GM23338 (cell line): ENCODE measurements at regions not wholly inside any gene's neighbourhood (a gene's known extent, or its start where the extent isn't known, plus 50 kb on each side); places are given as distances from the start of the nearest gene placed in this dataset.

Experiments
- ATAC-seq: fragments of 200-7000 bp; cut with Tn5 transposase; 3 replicates; pipeline ENCODE4 v1.9.1; 2020
- DNase-seq: peaks from one replicate; pipeline ENCODE4 v3.0.0-alpha.2; 2015; ENCODE audit warnings: low spot score
- H2AFZ ChIP-seq: fragments of 200-600 bp; sonication (generic); 2 replicates; pipeline ENCODE4 v1.8.0; 2016; ENCODE audit warnings: antibody characterized with exemption, mild to moderate bottlenecking, moderate library complexity
- H3F3A ChIP-seq: fragments of 200-600 bp; sonication (generic); replicated peaks from 2 replicates; pipeline ENCODE4 v1.8.0; 2017; ENCODE audit warnings: antibody characterized with exemption, mixed run types, low read depth
- H3K27ac ChIP-seq: fragments of 200-600 bp; sonication (generic); 2 replicates; pipeline ENCODE4 v1.6.1; 2016; ENCODE audit warnings: low read depth
- H3K27me3 ChIP-seq: fragments of 200-600 bp; sonication (generic); 2 replicates; pipeline ENCODE4 v1.8.0; 2016; ENCODE audit warnings: mild to moderate bottlenecking, mixed run types, moderate library complexity; ENCODE audit not compliant: insufficient read depth
- H3K36me3 ChIP-seq: fragments of 200-600 bp; sonication (generic); 2 replicates; pipeline ENCODE4 v1.8.0; 2016; ENCODE audit warnings: mild to moderate bottlenecking; ENCODE audit not compliant: insufficient read depth
- H3K4me1 ChIP-seq: fragments of 200-600 bp; sonication (generic); 2 replicates; pipeline ENCODE4 v1.8.0; 2016; ENCODE audit warnings: mild to moderate bottlenecking, moderate library complexity; ENCODE audit not compliant: insufficient read depth
- H3K4me2 ChIP-seq: fragments of 200-600 bp; sonication (generic); 2 replicates; pipeline ENCODE4 v1.7.1; 2017; ENCODE audit warnings: mixed run types
- H3K4me3 ChIP-seq: fragments of 200-600 bp; sonication (generic); 2 replicates; pipeline ENCODE4 v1.6.1; 2016; ENCODE audit warnings: mixed run types
- H3K79me2 ChIP-seq: fragments of 200-600 bp; sonication (generic); replicated peaks from 2 replicates; pipeline ENCODE4 v1.8.0; 2017; ENCODE audit warnings: mild to moderate bottlenecking; ENCODE audit not compliant: insufficient read depth
- H3K9me2 ChIP-seq: fragments of 200-600 bp; sonication (generic); 2 replicates; pipeline ENCODE4 v1.8.0; 2017; ENCODE audit not compliant: insufficient read depth
- H4K20me1 ChIP-seq: fragments of 200-600 bp; sonication (generic); replicated peaks from 2 replicates; pipeline ENCODE4 v1.8.0; 2017; ENCODE audit warnings: mild to moderate bottlenecking; ENCODE audit not compliant: insufficient read depth
- H3K27ac Mint-ChIP-seq: 2 replicates; pipeline ENCODE4 v1.8.0; 2020; ENCODE audit warnings: inconsistent platforms, mild to moderate bottlenecking, moderate library complexity, mixed read lengths
- H3K27me3 Mint-ChIP-seq: 3 replicates; pipeline ENCODE4 v1.8.0; 2022; ENCODE audit warnings: low read depth, mild to moderate bottlenecking, moderate library complexity, mixed read lengths, inconsistent platforms; ENCODE audit not compliant: insufficient read depth, poor library complexity
- H3K36me3 Mint-ChIP-seq: 3 replicates; pipeline ENCODE4 v1.8.0; 2021; ENCODE audit warnings: low read depth, mild to moderate bottlenecking, inconsistent platforms, moderate library complexity, mixed read lengths
- H3K4me1 Mint-ChIP-seq: 3 replicates; pipeline ENCODE4 v1.8.0; 2020; ENCODE audit warnings: mild to moderate bottlenecking, inconsistent platforms, mixed read lengths
- H3K4me3 Mint-ChIP-seq: 3 replicates; pipeline ENCODE4 v1.8.0; 2021; ENCODE audit warnings: moderate library complexity, mild to moderate bottlenecking, inconsistent platforms, mixed read lengths
- H3K9me3 Mint-ChIP-seq: 3 replicates; pipeline ENCODE4 v1.8.0; 2020; ENCODE audit warnings: moderate library complexity, mild to moderate bottlenecking, inconsistent platforms, mixed read lengths
- CREB1 ChIP-seq: fragments of 250-450 bp; sonication (Bioruptor Pico); IDR thresholded peaks from 2 replicates; pipeline ENCODE4 v1.5.0; 2020; ENCODE audit warnings: low read depth, mild to moderate bottlenecking, moderate library complexity
- JUNB ChIP-seq: IDR thresholded peaks from one replicate; pipeline ENCODE4 v1.6.1; 2016; ENCODE audit warnings: antibody characterized with exemption; ENCODE audit not compliant: unreplicated experiment
- NANOG ChIP-seq: IDR thresholded peaks from 2 replicates; pipeline ENCODE4 v1.6.1; 2016; ENCODE audit warnings: antibody characterized with exemption, borderline replicate concordance
- POLR2AphosphoS5 ChIP-seq: IDR thresholded peaks from 2 replicates; pipeline ENCODE4 v1.6.1; 2016; ENCODE audit warnings: antibody characterized with exemption, low read depth
- STAT1 ChIP-seq: IDR thresholded peaks from one replicate; pipeline ENCODE4 v1.6.1; 2016; ENCODE audit warnings: antibody characterized with exemption; ENCODE audit not compliant: unreplicated experiment
- ZNF114 ChIP-seq: fragments of 250-450 bp; sonication (Bioruptor Pico); IDR thresholded peaks from 2 replicates; pipeline ENCODE4 v1.5.0; 2020; ENCODE audit warnings: mild to moderate bottlenecking, moderate library complexity
- ZNF331 ChIP-seq: fragments of 250-450 bp; sonication (Bioruptor Pico); IDR thresholded peaks from 2 replicates; pipeline ENCODE4 v1.5.0; 2020; ENCODE audit warnings: low read depth, mild to moderate bottlenecking, moderate library complexity
- TF ChIP-seq, protein P1 (sequence below): IDR thresholded peaks from 2 replicates; pipeline ENCODE4 v1.6.1; 2016; ENCODE audit warnings: antibody characterized with exemption
- TF ChIP-seq, protein P2 (sequence below): IDR thresholded peaks from one replicate; pipeline ENCODE4 v1.6.1; 2018; ENCODE audit warnings: antibody characterized with exemption; ENCODE audit not compliant: unreplicated experiment
- TF ChIP-seq, protein P3 (sequence below): fragments of 250-450 bp; sonication (Bioruptor Pico); IDR thresholded peaks from 2 replicates; pipeline ENCODE4 v1.5.0; 2020; ENCODE audit warnings: mild to moderate bottlenecking, moderate library complexity
- TF ChIP-seq, protein P4 (sequence below), 2 experiments: fragments of 200-600 bp in 1 of 2; sonication (generic) in 1 of 2; conservative IDR thresholded peaks; 2 replicates each; pipeline versions ENCODE4 v1.5.1 to v1.6.1; 2016 to 2017; ENCODE audit warnings: antibody characterized with exemption in 2 of 2, low read depth in 2 of 2, mild to moderate bottlenecking in 2 of 2, moderate library complexity in 1 of 2

DNA sequence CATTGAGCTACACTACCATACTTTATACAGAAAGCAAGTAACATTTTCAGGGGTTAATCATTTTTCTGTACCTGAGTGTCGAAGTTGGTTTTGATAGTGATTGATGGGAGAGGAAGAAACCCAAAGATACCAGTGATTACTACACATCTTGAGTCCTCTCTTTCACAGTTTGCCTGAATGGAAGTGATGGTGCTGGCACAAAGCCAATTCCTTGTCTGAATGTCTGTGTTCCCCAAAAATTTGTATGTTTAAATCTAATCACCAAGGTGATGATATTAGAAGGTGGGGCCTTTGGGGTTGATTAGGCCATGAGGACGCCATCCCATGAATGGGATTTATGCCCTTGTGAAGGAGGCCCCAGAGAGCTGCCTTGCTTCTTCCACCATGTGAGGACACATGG, 696.9 kb upstream of the ANKRD30A start:
- Mint-ChIP-seq H3K9me3 (peaks cover 21% of the 10 kb centered on the region), H3K27me3 (no peaks in the 10 kb centered on the region), H3K36me3 (peaks cover 15% of the 10 kb centered on the region; the same call in 2 of the 3 replicates), H3K27ac (no peak overlapping the region), H3K4me3 (no peak overlapping the region), H3K4me1 (peaks cover 7% of the 10 kb centered on the region)
- DNase-seq (no peak), ATAC-seq (no peak)
- Histone ChIP-seq H3K4me3 (no peak overlapping the region), H3K27ac (no peak overlapping the region), H3K79me2 (no peaks in the 10 kb centered on the region), H3K9me2 (no peaks in the 10 kb centered on the region; the same call in 1 of the 2 replicates), H4K20me1 (no peaks in the 10 kb centered on the region), H3K36me3 (no peaks in the 10 kb centered on the region), H2AFZ (no peak overlapping the region), H3K4me1 (peaks cover 14% of the 10 kb centered on the region; the same call in 1 of the 2 replicates), H3K27me3 (no peaks in the 10 kb centered on the region), H3K4me2 (no peak overlapping the region), H3F3A (no peaks in the 10 kb centered on the region)
- TF ChIP-seq CREB1 (no peak), STAT1 (no peak), POLR2AphosphoS5 (no peak), ZNF331 (CRISPR knock-in tag) (no peak), ZNF114 (no peak), JUNB (no peak), NANOG (no peak)
- TF ChIP-seq, protein P1, sequence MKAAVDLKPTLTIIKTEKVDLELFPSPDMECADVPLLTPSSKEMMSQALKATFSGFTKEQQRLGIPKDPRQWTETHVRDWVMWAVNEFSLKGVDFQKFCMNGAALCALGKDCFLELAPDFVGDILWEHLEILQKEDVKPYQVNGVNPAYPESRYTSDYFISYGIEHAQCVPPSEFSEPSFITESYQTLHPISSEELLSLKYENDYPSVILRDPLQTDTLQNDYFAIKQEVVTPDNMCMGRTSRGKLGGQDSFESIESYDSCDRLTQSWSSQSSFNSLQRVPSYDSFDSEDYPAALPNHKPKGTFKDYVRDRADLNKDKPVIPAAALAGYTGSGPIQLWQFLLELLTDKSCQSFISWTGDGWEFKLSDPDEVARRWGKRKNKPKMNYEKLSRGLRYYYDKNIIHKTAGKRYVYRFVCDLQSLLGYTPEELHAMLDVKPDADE: no peak
- TF ChIP-seq, protein P2, sequence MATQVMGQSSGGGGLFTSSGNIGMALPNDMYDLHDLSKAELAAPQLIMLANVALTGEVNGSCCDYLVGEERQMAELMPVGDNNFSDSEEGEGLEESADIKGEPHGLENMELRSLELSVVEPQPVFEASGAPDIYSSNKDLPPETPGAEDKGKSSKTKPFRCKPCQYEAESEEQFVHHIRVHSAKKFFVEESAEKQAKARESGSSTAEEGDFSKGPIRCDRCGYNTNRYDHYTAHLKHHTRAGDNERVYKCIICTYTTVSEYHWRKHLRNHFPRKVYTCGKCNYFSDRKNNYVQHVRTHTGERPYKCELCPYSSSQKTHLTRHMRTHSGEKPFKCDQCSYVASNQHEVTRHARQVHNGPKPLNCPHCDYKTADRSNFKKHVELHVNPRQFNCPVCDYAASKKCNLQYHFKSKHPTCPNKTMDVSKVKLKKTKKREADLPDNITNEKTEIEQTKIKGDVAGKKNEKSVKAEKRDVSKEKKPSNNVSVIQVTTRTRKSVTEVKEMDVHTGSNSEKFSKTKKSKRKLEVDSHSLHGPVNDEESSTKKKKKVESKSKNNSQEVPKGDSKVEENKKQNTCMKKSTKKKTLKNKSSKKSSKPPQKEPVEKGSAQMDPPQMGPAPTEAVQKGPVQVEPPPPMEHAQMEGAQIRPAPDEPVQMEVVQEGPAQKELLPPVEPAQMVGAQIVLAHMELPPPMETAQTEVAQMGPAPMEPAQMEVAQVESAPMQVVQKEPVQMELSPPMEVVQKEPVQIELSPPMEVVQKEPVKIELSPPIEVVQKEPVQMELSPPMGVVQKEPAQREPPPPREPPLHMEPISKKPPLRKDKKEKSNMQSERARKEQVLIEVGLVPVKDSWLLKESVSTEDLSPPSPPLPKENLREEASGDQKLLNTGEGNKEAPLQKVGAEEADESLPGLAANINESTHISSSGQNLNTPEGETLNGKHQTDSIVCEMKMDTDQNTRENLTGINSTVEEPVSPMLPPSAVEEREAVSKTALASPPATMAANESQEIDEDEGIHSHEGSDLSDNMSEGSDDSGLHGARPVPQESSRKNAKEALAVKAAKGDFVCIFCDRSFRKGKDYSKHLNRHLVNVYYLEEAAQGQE: no peak
- TF ChIP-seq, protein P3, sequence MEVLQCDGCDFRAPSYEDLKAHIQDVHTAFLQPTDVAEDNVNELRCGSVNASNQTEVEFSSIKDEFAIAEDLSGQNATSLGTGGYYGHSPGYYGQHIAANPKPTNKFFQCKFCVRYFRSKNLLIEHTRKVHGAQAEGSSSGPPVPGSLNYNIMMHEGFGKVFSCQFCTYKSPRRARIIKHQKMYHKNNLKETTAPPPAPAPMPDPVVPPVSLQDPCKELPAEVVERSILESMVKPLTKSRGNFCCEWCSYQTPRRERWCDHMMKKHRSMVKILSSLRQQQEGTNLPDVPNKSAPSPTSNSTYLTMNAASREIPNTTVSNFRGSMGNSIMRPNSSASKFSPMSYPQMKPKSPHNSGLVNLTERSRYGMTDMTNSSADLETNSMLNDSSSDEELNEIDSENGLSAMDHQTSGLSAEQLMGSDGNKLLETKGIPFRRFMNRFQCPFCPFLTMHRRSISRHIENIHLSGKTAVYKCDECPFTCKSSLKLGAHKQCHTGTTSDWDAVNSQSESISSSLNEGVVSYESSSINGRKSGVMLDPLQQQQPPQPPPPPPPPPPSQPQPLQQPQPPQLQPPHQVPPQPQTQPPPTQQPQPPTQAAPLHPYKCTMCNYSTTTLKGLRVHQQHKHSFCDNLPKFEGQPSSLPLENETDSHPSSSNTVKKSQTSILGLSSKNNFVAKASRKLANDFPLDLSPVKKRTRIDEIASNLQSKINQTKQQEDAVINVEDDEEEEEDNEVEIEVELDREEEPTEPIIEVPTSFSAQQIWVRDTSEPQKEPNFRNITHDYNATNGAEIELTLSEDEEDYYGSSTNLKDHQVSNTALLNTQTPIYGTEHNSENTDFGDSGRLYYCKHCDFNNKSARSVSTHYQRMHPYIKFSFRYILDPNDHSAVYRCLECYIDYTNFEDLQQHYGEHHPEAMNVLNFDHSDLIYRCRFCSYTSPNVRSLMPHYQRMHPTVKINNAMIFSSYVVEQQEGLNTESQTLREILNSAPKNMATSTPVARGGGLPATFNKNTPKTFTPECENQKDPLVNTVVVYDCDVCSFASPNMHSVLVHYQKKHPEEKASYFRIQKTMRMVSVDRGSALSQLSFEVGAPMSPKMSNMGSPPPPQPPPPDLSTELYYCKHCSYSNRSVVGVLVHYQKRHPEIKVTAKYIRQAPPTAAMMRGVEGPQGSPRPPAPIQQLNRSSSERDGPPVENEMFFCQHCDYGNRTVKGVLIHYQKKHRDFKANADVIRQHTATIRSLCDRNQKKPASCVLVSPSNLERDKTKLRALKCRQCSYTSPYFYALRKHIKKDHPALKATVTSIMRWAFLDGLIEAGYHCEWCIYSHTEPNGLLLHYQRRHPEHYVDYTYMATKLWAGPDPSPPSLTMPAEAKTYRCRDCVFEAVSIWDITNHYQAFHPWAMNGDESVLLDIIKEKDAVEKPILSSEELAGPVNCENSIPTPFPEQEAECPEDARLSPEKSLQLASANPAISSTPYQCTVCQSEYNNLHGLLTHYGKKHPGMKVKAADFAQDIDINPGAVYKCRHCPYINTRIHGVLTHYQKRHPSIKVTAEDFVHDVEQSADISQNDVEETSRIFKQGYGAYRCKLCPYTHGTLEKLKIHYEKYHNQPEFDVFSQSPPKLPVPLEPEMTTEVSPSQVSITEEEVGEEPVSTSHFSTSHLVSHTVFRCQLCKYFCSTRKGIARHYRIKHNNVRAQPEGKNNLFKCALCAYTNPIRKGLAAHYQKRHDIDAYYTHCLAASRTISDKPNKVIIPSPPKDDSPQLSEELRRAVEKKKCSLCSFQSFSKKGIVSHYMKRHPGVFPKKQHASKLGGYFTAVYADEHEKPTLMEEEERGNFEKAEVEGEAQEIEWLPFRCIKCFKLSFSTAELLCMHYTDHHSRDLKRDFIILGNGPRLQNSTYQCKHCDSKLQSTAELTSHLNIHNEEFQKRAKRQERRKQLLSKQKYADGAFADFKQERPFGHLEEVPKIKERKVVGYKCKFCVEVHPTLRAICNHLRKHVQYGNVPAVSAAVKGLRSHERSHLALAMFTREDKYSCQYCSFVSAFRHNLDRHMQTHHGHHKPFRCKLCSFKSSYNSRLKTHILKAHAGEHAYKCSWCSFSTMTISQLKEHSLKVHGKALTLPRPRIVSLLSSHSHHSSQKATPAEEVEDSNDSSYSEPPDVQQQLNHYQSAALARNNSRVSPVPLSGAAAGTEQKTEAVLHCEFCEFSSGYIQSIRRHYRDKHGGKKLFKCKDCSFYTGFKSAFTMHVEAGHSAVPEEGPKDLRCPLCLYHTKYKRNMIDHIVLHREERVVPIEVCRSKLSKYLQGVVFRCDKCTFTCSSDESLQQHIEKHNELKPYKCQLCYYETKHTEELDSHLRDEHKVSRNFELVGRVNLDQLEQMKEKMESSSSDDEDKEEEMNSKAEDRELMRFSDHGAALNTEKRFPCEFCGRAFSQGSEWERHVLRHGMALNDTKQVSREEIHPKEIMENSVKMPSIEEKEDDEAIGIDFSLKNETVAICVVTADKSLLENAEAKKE (CRISPR knock-in tag): no peak
- TF ChIP-seq, protein P4, sequence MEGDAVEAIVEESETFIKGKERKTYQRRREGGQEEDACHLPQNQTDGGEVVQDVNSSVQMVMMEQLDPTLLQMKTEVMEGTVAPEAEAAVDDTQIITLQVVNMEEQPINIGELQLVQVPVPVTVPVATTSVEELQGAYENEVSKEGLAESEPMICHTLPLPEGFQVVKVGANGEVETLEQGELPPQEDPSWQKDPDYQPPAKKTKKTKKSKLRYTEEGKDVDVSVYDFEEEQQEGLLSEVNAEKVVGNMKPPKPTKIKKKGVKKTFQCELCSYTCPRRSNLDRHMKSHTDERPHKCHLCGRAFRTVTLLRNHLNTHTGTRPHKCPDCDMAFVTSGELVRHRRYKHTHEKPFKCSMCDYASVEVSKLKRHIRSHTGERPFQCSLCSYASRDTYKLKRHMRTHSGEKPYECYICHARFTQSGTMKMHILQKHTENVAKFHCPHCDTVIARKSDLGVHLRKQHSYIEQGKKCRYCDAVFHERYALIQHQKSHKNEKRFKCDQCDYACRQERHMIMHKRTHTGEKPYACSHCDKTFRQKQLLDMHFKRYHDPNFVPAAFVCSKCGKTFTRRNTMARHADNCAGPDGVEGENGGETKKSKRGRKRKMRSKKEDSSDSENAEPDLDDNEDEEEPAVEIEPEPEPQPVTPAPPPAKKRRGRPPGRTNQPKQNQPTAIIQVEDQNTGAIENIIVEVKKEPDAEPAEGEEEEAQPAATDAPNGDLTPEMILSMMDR (conservative IDR thresholded peaks at IDR 0.05; ENCODE audit: low read depth in 2 of 2): no peak
